Vagina (tissue), 2 donors: ENCODE measurements at regions not wholly inside any gene's neighbourhood (a gene's known extent, or its start where the extent isn't known, plus 50 kb on each side); places are given as distances from the start of the nearest gene placed in this dataset.

Experiments
- POLR2A ChIP-seq, 2 donors: fragments of 450-650 bp; IDR thresholded peaks; one replicate each; pipeline ENCODE4 v1.6.1; 2017; ENCODE audit warnings: antibody characterized with exemption in 2 of 2, mild to moderate bottlenecking in 2 of 2, moderate library complexity in 2 of 2
- POLR2AphosphoS5 ChIP-seq, 2 donors: sonication (generic); formaldehyde crosslinking; IDR thresholded peaks; one replicate each; pipeline ENCODE4 v1.9.0; 2017; ENCODE audit warnings: antibody characterized with exemption in 2 of 2, mild to moderate bottlenecking in 2 of 2, low read depth in 1 of 2; ENCODE audit not compliant: insufficient read depth in 1 of 2
- TF ChIP-seq, protein P1 (sequence below), 3 experiments: fragments of 450-650 bp in 2 of 3; fragments of 200-600 bp in 1 of 3; sonication (generic) in 1 of 3; IDR thresholded peaks; one replicate each; pipeline ENCODE4 v1.5.1; 2017 to 2019; ENCODE audit warnings: antibody characterized with exemption in 3 of 3, mild to moderate bottlenecking in 2 of 3, moderate library complexity in 2 of 3

DNA sequence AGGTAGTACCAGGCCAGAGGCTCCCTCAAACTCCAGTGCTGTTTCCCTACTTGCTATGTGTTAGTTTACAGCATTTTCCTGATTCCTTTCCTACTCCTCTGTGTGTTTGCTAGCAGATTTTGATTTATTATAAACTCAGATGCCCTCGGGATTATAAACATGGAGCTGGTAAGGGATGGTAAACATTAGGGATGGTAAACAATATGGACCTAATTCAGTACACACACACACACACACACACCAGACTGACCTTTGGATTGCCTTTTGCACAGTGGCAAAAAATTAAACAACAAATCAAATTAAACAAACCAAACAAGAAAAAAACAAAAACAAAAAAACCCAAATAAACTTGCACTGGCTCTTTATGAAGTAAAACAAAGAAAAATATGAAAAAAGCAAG is 55.4 kb upstream of the ACVR1 start:
- TF ChIP-seq POLR2A (IDR thresholded peaks at IDR 0.05): no peak
- TF ChIP-seq, protein P1, sequence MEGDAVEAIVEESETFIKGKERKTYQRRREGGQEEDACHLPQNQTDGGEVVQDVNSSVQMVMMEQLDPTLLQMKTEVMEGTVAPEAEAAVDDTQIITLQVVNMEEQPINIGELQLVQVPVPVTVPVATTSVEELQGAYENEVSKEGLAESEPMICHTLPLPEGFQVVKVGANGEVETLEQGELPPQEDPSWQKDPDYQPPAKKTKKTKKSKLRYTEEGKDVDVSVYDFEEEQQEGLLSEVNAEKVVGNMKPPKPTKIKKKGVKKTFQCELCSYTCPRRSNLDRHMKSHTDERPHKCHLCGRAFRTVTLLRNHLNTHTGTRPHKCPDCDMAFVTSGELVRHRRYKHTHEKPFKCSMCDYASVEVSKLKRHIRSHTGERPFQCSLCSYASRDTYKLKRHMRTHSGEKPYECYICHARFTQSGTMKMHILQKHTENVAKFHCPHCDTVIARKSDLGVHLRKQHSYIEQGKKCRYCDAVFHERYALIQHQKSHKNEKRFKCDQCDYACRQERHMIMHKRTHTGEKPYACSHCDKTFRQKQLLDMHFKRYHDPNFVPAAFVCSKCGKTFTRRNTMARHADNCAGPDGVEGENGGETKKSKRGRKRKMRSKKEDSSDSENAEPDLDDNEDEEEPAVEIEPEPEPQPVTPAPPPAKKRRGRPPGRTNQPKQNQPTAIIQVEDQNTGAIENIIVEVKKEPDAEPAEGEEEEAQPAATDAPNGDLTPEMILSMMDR (IDR thresholded peaks at IDR 0.05): no peak
- no peak for TF ChIP-seq POLR2AphosphoS5 (IDR thresholded peaks at IDR 0.05; ENCODE audit: insufficient read depth in 1 of 2, low read depth in 1 of 2)
